Tibial artery (tissue), 4 donors: ENCODE measurements at regions not wholly inside any gene's neighbourhood (a gene's known extent, or its start where the extent isn't known, plus 50 kb on each side); places are given as distances from the start of the nearest gene placed in this dataset.
"Not testable (repeated sequence)": the region's sequence is repeated elsewhere in the genome, so short reads cannot be mapped to it uniquely, and the experiment has no call there.

Experiments used
- DNase-seq, 2 donors: peaks; one replicate each; pipeline ENCODE4 v3.0.0-alpha.2; 2019
- H3K27ac ChIP-seq, 2 donors: fragments of 200-600 bp; sonication (generic) in 1 of 2; 1 replicate in 1 of 2; 2 replicates in 1 of 2; pipeline ENCODE4 v1.5.1; 2018 to 2019; ENCODE audit warnings: mild to moderate bottlenecking in 1 of 2
- H3K27me3 ChIP-seq, 2 donors: fragments of 200-600 bp; sonication (generic) in 1 of 2; one replicate each; pipeline versions ENCODE4 v1.5.1 to v1.6.0; 2016 to 2019
- H3K36me3 ChIP-seq, 3 donors: fragments of 200-600 bp; sonication (generic) in 2 of 3; one replicate each; pipeline ENCODE4 v1.5.1; 2016 to 2019; ENCODE audit warnings: mild to moderate bottlenecking in 2 of 3
- H3K4me1 ChIP-seq, 4 donors: fragments of 200-600 bp; sonication (generic) in 2 of 4; 1 replicate in 3 of 4; 2 replicates in 1 of 4; pipeline ENCODE4 v1.5.1; 2016 to 2019
- H3K4me3 ChIP-seq, 2 donors: fragments of 200-600 bp; sonication (generic) in 1 of 2; 1 replicate in 1 of 2; 2 replicates in 1 of 2; pipeline ENCODE4 v1.5.1; 2018 to 2019; ENCODE audit warnings: mild to moderate bottlenecking in 2 of 2
- H3K9me3 ChIP-seq, 3 donors: fragments of 200-600 bp; sonication (generic) in 1 of 3; one replicate each; pipeline ENCODE4 v1.5.1; 2016 to 2019
- CTCF ChIP-seq, 2 experiments: fragments of 200-600 bp in 1 of 2; fragments of 450-650 bp in 1 of 2; IDR thresholded peaks; one replicate each; pipeline ENCODE4 v1.5.1; 2017 to 2019; ENCODE audit warnings: antibody characterized with exemption in 2 of 2, mild to moderate bottlenecking in 1 of 2, moderate library complexity in 1 of 2
- intact Hi-C: fragments of 100-400 bp; cut with DNase I; formaldehyde crosslinking; loops from one replicate; pipeline ENCODE4 v1.15.0; 2023; ENCODE audit warnings: low total_unique reads

- intact Hi-C loops: no loop called here
Measured at GRCh38 chr21:7933923-7934322, 2587.5 kb upstream of the TPTE start.

DNA sequence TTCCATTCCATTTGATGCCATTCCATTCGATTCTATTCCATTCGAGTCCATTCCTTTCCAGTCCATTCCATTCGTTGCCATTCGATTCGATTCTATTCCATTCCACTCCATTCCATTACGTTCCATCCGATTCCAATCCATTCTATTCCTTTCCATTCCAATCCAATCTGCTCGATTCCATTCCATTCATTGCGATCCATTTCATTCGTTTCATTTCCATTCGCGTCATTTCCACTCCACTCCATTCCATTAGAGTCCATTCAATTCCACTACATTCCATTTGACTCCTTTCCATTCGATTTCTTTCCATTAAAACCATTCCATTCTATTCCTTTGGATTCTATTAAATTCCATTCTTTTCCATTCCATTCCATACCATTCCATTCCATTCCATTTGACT, 2584.1 kb upstream of the TPTE start:
- H3K27me3 ChIP-seq, DNase-seq, H3K4me3 ChIP-seq, H3K27ac ChIP-seq, H3K36me3 ChIP-seq, H3K4me1 ChIP-seq, intact Hi-C loops: not testable (repeated sequence)
- peaks cover 45 to 92% (median 76%) of the 10 kb centered on the region in 3 donors for H3K9me3 ChIP-seq

More at GRCh38 chr21:7933923-7934322, 2587.5 kb upstream of the TPTE start:
- no peak for TF ChIP-seq CTCF (IDR thresholded peaks at IDR 0.05)
- Histone ChIP-seq H3K4me1 (no peaks in the 10 kb centered on the region), H3K27ac (no peak overlapping the region), H3K27me3 (no peaks in the 10 kb centered on the region), H3K4me3 (no peak overlapping the region), H3K36me3 (no peaks in the 10 kb centered on the region), H3K9me3 (peaks cover 40 to 90% (median 73%) of the 10 kb centered on the region in 3 donors)
- DNase-seq: no peak

DNA sequence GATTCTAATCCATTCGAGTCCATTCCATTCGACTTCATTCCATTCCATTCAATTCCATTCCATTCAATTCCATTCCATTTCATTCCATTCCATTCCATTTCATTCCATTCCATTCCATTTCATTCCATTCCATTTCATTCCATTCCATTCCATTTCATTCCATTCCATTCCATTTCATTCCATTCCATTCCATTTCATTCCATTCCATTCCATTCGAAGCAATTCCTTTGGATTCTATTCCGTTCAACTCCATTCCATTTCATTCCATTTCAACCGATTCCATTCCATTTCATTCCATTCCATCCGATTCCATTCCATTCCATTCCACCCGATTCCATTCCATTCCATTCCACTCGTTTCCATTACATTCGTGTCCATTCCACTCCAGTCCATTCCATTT, 2583.2 kb upstream of the TPTE start:
- peaks cover 45 to 92% (median 76%) of the 10 kb centered on the region in 3 donors for H3K9me3 ChIP-seq
- intact Hi-C loops: not testable (repeated sequence)

GRCh38 chr21:7941432-7941831, 2580.0 kb upstream of the TPTE start:
- H3K4me1 ChIP-seq, H3K27me3 ChIP-seq, intact Hi-C loops, DNase-seq, H3K4me3 ChIP-seq, H3K36me3 ChIP-seq, H3K27ac ChIP-seq: not testable (repeated sequence)
- peaks cover 38 to 94% (median 83%) of the 10 kb centered on the region in 3 donors for H3K9me3 ChIP-seq

More for the DNA sequence above, 2583.2 kb upstream of the TPTE start:
- not testable (repeated sequence) for H3K4me1 ChIP-seq, H3K27ac ChIP-seq, DNase-seq, H3K27me3 ChIP-seq, H3K36me3 ChIP-seq, H3K4me3 ChIP-seq

DNA sequence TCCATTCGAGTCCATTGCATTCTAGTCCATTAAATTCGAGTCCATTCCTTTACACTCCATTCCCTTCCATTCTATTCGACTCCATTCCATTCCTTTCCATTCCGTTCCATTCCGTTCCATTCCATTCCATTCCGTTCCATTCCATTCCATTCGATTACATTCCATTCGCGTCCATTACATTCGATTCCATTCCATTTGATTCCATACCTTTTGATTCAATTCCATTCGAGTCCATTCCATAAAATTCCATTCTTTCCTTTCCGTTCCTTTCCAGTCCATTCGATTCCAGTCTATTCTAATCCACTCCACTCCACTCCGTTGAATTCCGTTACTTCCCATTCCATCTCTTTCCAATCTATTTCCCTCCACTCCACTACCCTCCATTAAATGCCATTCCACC, 2579.2 kb upstream of the TPTE start:
- H3K4me1 ChIP-seq, H3K27ac ChIP-seq, H3K4me3 ChIP-seq, intact Hi-C loops, DNase-seq, H3K27me3 ChIP-seq, H3K36me3 ChIP-seq: not testable (repeated sequence)
- H3K9me3 ChIP-seq: peaks cover 33 to 95% (median 91%) of the 10 kb centered on the region in 3 donors

DNA sequence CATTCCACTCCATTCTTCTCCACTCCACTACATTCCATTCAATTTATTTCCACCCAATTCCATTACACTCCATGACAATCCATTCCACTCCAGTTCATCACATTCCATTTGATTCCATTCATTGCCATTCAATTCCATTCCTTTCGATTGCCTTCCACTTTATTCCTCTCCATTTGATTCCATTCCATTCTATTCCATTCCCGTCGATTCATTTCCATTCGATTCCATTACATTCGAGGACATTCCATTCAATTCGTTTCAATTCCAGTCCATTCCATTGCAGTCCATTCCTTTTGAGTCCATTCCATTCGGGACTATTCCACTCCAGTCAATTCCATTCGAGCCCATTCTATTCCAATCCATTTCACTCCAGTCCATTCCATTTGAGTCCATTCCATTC, 2577.8 kb upstream of the TPTE start:
- not testable (repeated sequence) for H3K4me3 ChIP-seq

DNA sequence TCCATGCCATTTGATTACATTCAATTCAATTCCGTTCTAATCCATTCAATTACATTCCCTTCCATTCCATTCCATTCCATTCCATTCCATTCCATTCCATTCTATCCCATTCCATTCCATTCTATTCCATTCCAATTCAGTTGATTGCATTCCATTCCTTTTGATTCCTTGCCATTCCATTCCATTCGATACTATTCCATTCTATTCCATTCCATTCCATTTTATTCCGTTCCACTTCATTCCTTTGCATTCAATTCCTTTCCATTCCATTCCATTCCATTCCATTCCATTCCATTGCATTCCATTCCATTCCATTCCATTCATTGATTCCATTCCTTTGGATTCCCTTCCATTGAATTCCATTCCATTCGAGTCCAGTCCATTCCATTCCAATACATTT, 2574.0 kb upstream of the TPTE start:
- no peak overlapping the region for H3K27ac ChIP-seq
- TF ChIP-seq CTCF (IDR thresholded peaks at IDR 0.05): no peak
- H3K36me3 ChIP-seq: no peaks in the 10 kb centered on the region
- no peak for DNase-seq
- intact Hi-C loops: no loop called here
- peaks cover 44 to 97% (median 92%) of the 10 kb centered on the region in 3 donors for H3K9me3 ChIP-seq
- H3K27me3 ChIP-seq: no peaks in the 10 kb centered on the region
- no peak overlapping the region for H3K4me3 ChIP-seq
- no peaks in the 10 kb centered on the region for H3K4me1 ChIP-seq

More for the DNA sequence above, 2577.8 kb upstream of the TPTE start:
- DNase-seq, H3K27me3 ChIP-seq, H3K36me3 ChIP-seq, intact Hi-C loops, H3K27ac ChIP-seq, H3K4me1 ChIP-seq: not testable (repeated sequence)
- H3K9me3 ChIP-seq: peaks cover 29 to 94% (median 91%) of the 10 kb centered on the region in 3 donors

GRCh38 chr21:7948727-7949126, 2572.7 kb upstream of the TPTE start:
- intact Hi-C loops, H3K4me1 ChIP-seq: not testable (repeated sequence)
- peaks cover 50 to 97% (median 93%) of the 10 kb centered on the region in 3 donors for H3K9me3 ChIP-seq

GRCh38 chr21:7949882-7950281, 2571.5 kb upstream of the TPTE start:
- H3K27me3 ChIP-seq, H3K4me1 ChIP-seq, H3K36me3 ChIP-seq, DNase-seq, H3K4me3 ChIP-seq, H3K27ac ChIP-seq, intact Hi-C loops: not testable (repeated sequence)
- H3K9me3 ChIP-seq: peaks cover 49 to 95% (median 95%) of the 10 kb centered on the region in 3 donors

More at GRCh38 chr21:7948727-7949126, 2572.7 kb upstream of the TPTE start:
- DNase-seq, H3K36me3 ChIP-seq, H3K4me3 ChIP-seq, H3K27me3 ChIP-seq, H3K27ac ChIP-seq: not testable (repeated sequence)
